Adrenal gland (tissue), 5 donors: ENCODE measurements at regions not wholly inside any gene's neighbourhood (a gene's known extent, or its start where the extent isn't known, plus 50 kb on each side); places are given as distances from the start of the nearest gene placed in this dataset.

Experiments used
- POLR2A ChIP-seq, 2 donors: fragments of 450-650 bp; IDR thresholded peaks; one replicate each; pipeline ENCODE4 v1.6.1; 2017; ENCODE audit warnings: antibody characterized with exemption in 2 of 2, mild to moderate bottlenecking in 2 of 2, moderate library complexity in 1 of 2
- TF ChIP-seq, protein P1 (sequence below), 6 experiments: fragments of 450-650 bp in 4 of 6; fragments of 200-600 bp in 2 of 6; sonication (generic) in 1 of 6; IDR thresholded peaks; 1 replicate in 5 of 6; 2 replicates in 1 of 6; pipeline versions ENCODE4 v1.5.1 to v1.8.0; 2016 to 2021; ENCODE audit warnings: antibody characterized with exemption in 6 of 6, mild to moderate bottlenecking in 2 of 6, moderate library complexity in 1 of 6
- donor health status: DM: no; HTN: no; CAD: no.

DNA sequence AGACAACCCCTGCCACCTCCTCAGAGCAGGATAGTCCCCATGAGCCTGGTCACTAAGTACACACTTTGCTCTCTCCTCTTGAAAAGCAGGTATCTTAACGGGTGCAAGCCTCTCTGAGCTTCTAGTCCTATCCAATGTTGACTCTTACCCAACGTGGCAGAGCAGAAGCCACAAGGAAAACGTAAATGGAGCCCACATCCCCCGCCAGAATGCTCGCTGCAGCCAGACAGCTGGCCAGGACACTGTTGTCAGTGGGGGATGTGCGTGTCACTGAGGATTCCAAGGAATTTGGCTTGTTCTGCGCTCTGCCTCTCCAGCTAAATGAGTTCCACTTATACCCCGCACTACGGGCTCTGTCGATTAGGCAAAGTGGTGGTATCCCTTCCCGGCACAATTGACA, 67.8 kb upstream of the IGF1R start:
- TF ChIP-seq, protein P1, sequence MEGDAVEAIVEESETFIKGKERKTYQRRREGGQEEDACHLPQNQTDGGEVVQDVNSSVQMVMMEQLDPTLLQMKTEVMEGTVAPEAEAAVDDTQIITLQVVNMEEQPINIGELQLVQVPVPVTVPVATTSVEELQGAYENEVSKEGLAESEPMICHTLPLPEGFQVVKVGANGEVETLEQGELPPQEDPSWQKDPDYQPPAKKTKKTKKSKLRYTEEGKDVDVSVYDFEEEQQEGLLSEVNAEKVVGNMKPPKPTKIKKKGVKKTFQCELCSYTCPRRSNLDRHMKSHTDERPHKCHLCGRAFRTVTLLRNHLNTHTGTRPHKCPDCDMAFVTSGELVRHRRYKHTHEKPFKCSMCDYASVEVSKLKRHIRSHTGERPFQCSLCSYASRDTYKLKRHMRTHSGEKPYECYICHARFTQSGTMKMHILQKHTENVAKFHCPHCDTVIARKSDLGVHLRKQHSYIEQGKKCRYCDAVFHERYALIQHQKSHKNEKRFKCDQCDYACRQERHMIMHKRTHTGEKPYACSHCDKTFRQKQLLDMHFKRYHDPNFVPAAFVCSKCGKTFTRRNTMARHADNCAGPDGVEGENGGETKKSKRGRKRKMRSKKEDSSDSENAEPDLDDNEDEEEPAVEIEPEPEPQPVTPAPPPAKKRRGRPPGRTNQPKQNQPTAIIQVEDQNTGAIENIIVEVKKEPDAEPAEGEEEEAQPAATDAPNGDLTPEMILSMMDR (IDR thresholded peaks at IDR 0.05): no peak
- TF ChIP-seq POLR2A (IDR thresholded peaks at IDR 0.05): no peak
